ENCODE measurements at regions not wholly inside any gene's neighbourhood (a gene's known extent, or its start where the extent isn't known, plus 50 kb on each side); places are given as distances from the start of the nearest gene placed in this dataset.

- TF ChIP-seq CTCF (IDR thresholded peaks at IDR 0.05; ENCODE audit: insufficient read depth, low read length), result no peak
- no peak for TF ChIP-seq POLR2AphosphoS5 (IDR thresholded peaks at IDR 0.05; ENCODE audit: low read depth)
- TF ChIP-seq SPI1 (IDR thresholded peaks at IDR 0.05; ENCODE audit: borderline replicate concordance, low read depth), result no peak
- TF ChIP-seq REST (IDR thresholded peaks at IDR 0.05; ENCODE audit: insufficient replicate concordance, low read depth), result no peak
These were observed 256.8 kb upstream of the RAG2 start for GRCh38 chr11:36854875-36855274.

All from HL-60 (cell line).